Stomach smooth muscle (tissue), 2 donors: ENCODE measurements at regions not wholly inside any gene's neighbourhood (a gene's known extent, or its start where the extent isn't known, plus 50 kb on each side); places are given as distances from the start of the nearest gene placed in this dataset.

Experiments
- H3K27ac ChIP-seq: one replicate; pipeline ENCODE4 v1.7.0; 2013; ENCODE audit warnings: mild to moderate bottlenecking, low read length, inconsistent platforms
- H3K27me3 ChIP-seq, 2 donors: one replicate each; pipeline ENCODE4 v1.7.0; 2013; ENCODE audit warnings: low read length in 2 of 2; ENCODE audit not compliant: insufficient read depth in 2 of 2, control insufficient read depth in 1 of 2
- H3K36me3 ChIP-seq, 2 donors: one replicate each; pipeline ENCODE4 v1.7.0; 2013; ENCODE audit warnings: low read length in 2 of 2; ENCODE audit not compliant: control insufficient read depth in 2 of 2, insufficient read depth in 2 of 2
- H3K4me1 ChIP-seq: one replicate; pipeline ENCODE4 v1.7.0; 2013; ENCODE audit warnings: low read length; ENCODE audit not compliant: control insufficient read depth, insufficient read depth
- H3K4me3 ChIP-seq, 2 donors: one replicate each; pipeline ENCODE4 v1.7.0; 2013; ENCODE audit warnings: low read length in 2 of 2
- H3K9ac ChIP-seq, 2 donors: one replicate each; pipeline ENCODE4 v1.7.0; 2013; ENCODE audit warnings: low read length in 2 of 2, mild to moderate bottlenecking in 1 of 2
- H3K9me3 ChIP-seq, 2 donors: one replicate each; pipeline ENCODE4 v1.7.0; 2013; ENCODE audit warnings: low read length in 2 of 2; ENCODE audit not compliant: control insufficient read depth in 2 of 2
- donor health status: healthy.
- donor health status: Pancreatic carcinoma.

GRCh38 chr5:143694357-143694756 lies 117.6 kb upstream of the HMHB1 start:
- no peaks in the 10 kb centered on the region for H3K9me3 ChIP-seq
- no peaks in the 10 kb centered on the region for H3K27me3 ChIP-seq
- H3K9ac ChIP-seq, result no peak overlapping the region
- H3K36me3 ChIP-seq, result no peaks in the 10 kb centered on the region
- H3K4me3 ChIP-seq, result no peak overlapping the region
- H3K27ac ChIP-seq, result no peak overlapping the region
- H3K4me1 ChIP-seq, result no peaks in the 10 kb centered on the region

GRCh38 chr5:143693651-143694252 lies 118.2 kb upstream of the HMHB1 start:
- Histone ChIP-seq H3K36me3 (no peaks in the 10 kb centered on the region), H3K4me3 (no peak overlapping the region), H3K27ac (no peak overlapping the region), H3K9ac (no peak overlapping the region), H3K27me3 (no peaks in the 10 kb centered on the region), H3K9me3 (no peaks in the 10 kb centered on the region), H3K4me1 (no peaks in the 10 kb centered on the region)

- H3K4me3 ChIP-seq, result no peak overlapping the region
- no peaks in the 10 kb centered on the region for H3K9me3 ChIP-seq
- no peak overlapping the region for H3K27ac ChIP-seq
- no peaks in the 10 kb centered on the region for H3K4me1 ChIP-seq
- H3K36me3 ChIP-seq, result no peaks in the 10 kb centered on the region
- no peak overlapping the region for H3K9ac ChIP-seq
- no peaks in the 10 kb centered on the region for H3K27me3 ChIP-seq
Observed at GRCh38 chr5:143692342-143692741, 119.6 kb upstream of the HMHB1 start.

GRCh38 chr5:143691945-143692290 lies 120.0 kb upstream of the HMHB1 start:
- Histone ChIP-seq H3K4me3 (no peak overlapping the region), H3K27ac (no peak overlapping the region), H3K36me3 (no peaks in the 10 kb centered on the region), H3K27me3 (no peaks in the 10 kb centered on the region), H3K9ac (no peak overlapping the region), H3K4me1 (no peaks in the 10 kb centered on the region), H3K9me3 (no peaks in the 10 kb centered on the region)

- Histone ChIP-seq H3K36me3 (no peaks in the 10 kb centered on the region), H3K9ac (no peak overlapping the region), H3K4me1 (no peaks in the 10 kb centered on the region), H3K27ac (no peak overlapping the region), H3K4me3 (no peak overlapping the region), H3K27me3 (no peaks in the 10 kb centered on the region), H3K9me3 (no peaks in the 10 kb centered on the region)
Observed at GRCh38 chr5:143691287-143691944, 120.5 kb upstream of the HMHB1 start.

- no peaks in the 10 kb centered on the region for H3K4me1 ChIP-seq
- no peaks in the 10 kb centered on the region for H3K27me3 ChIP-seq
Observed at GRCh38 chr5:143687604-143688003, 124.4 kb upstream of the HMHB1 start.

GRCh38 chr5:143685246-143685815 lies 126.6 kb upstream of the HMHB1 start:
- no peaks in the 10 kb centered on the region for H3K27me3 ChIP-seq

More at GRCh38 chr5:143687604-143688003, 124.4 kb upstream of the HMHB1 start:
- Histone ChIP-seq H3K9ac (no peak overlapping the region), H3K27ac (no peak overlapping the region), H3K36me3 (no peaks in the 10 kb centered on the region), H3K4me3 (no peak overlapping the region), H3K9me3 (no peaks in the 10 kb centered on the region)

GRCh38 chr5:143683459-143683858 lies 128.5 kb upstream of the HMHB1 start:
- Histone ChIP-seq H3K4me1 (peaks cover 5% of the 10 kb centered on the region), H3K9me3 (no peaks in the 10 kb centered on the region), H3K27ac (no peak overlapping the region), H3K4me3 (no peak overlapping the region), H3K9ac (no peak overlapping the region), H3K27me3 (no peaks in the 10 kb centered on the region), H3K36me3 (no peaks in the 10 kb centered on the region)

More at GRCh38 chr5:143685246-143685815, 126.6 kb upstream of the HMHB1 start:
- H3K9me3 ChIP-seq, result no peaks in the 10 kb centered on the region
- H3K4me3 ChIP-seq, result no peak overlapping the region
- peaks cover 5% of the 10 kb centered on the region for H3K4me1 ChIP-seq
- no peak overlapping the region for H3K9ac ChIP-seq
- H3K27ac ChIP-seq, result no peak overlapping the region
- H3K36me3 ChIP-seq, result no peaks in the 10 kb centered on the region

GRCh38 chr5:143682929-143683386 lies 129.0 kb upstream of the HMHB1 start:
- Histone ChIP-seq H3K27ac (no peak overlapping the region), H3K27me3 (no peaks in the 10 kb centered on the region), H3K4me1 (peaks cover 5% of the 10 kb centered on the region), H3K9ac (no peak overlapping the region), H3K4me3 (no peak overlapping the region), H3K9me3 (no peaks in the 10 kb centered on the region), H3K36me3 (no peaks in the 10 kb centered on the region)

GRCh38 chr5:143682246-143682905 lies 129.6 kb upstream of the HMHB1 start:
- no peak overlapping the region for H3K4me3 ChIP-seq
- H3K9ac ChIP-seq, result no peak overlapping the region
- H3K27me3 ChIP-seq, result no peaks in the 10 kb centered on the region
- peaks cover 5% of the 10 kb centered on the region for H3K4me1 ChIP-seq
- no peaks in the 10 kb centered on the region for H3K9me3 ChIP-seq
- no peaks in the 10 kb centered on the region for H3K36me3 ChIP-seq
- H3K27ac ChIP-seq, result no peak overlapping the region
